ENCODE measurements at regions not wholly inside any gene's neighbourhood (a gene's known extent, or its start where the extent isn't known, plus 50 kb on each side); places are given as distances from the start of the nearest gene placed in this dataset.
"Not testable (repeated sequence)": the region's sequence is repeated elsewhere in the genome, so short reads cannot be mapped to it uniquely, and the experiment has no call there.

DNA sequence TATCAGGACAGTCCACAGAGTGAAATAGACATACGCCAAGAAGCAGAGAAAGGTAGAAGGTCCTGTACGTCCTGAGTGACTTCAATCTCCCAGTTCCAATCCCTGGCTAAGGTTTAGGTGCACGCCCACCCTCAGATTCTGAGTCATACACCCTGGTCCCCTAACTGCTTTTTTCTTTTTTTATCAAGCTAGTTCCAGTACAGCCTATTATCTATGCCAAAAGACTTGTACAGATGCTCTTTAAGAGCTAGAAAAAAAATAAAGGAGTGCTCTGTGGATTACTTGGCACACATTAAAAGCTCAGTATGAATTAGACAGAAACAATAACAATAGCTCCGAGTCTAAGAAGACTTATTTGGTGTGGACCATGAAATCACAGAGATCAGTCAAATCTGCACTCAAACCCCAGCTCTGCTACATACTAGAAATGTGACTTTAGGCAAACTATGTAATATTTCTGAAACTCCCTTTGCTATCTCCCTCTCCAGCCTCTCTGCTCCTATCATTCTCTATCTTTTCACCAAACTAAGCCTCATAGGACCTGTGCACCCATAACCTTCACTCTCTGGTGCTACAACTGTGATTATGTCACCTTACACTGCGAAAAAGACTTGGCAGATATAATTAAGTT is 168.8 kb upstream of the KCTD7 start:
- not testable (repeated sequence) for DNase-seq

GRCh38 chr7:66460921-66461361 is 167.7 kb upstream of the KCTD7 start:
- DNase-seq = no peak

GRCh38 chr7:66461397-66461796 is 167.3 kb upstream of the KCTD7 start:
- not testable (repeated sequence) for DNase-seq

GRCh38 chr7:66462831-66463230 is 165.8 kb upstream of the KCTD7 start:
- DNase-seq = not testable (repeated sequence)

- DNase-seq = no peak
These were observed 164.6 kb upstream of the KCTD7 start for GRCh38 chr7:66464059-66464458.

- no peak for DNase-seq
These were observed 162.5 kb upstream of the KCTD7 start for GRCh38 chr7:66466081-66466600.

DNA sequence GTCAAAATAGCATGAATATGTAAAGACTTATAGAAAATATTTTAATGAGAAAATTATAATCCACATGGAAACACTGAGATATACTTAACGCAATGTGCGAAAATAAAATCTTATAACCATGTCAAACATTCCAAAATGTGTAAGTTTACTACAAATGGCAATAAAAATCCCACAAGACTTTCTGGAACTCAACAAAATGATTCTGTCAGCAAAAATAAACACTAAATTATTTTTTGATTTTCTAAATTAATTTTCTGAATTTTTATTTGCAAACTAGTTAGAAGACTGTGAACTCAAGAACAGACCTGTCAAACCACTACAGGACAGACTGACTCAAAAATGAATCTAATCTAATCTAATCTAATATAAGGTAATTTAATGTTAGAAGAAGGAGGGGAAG is 160.8 kb upstream of the KCTD7 start:
- no peak for DNase-seq

GRCh38 chr7:66473064-66473463 is 155.6 kb upstream of the KCTD7 start:
- DNase-seq = not testable (repeated sequence)

- no peak for DNase-seq
These were observed 154.2 kb upstream of the KCTD7 start for GRCh38 chr7:66474441-66474840.

GRCh38 chr7:66476056-66476455 is 152.6 kb upstream of the KCTD7 start:
- DNase-seq = not testable (repeated sequence)

DNA sequence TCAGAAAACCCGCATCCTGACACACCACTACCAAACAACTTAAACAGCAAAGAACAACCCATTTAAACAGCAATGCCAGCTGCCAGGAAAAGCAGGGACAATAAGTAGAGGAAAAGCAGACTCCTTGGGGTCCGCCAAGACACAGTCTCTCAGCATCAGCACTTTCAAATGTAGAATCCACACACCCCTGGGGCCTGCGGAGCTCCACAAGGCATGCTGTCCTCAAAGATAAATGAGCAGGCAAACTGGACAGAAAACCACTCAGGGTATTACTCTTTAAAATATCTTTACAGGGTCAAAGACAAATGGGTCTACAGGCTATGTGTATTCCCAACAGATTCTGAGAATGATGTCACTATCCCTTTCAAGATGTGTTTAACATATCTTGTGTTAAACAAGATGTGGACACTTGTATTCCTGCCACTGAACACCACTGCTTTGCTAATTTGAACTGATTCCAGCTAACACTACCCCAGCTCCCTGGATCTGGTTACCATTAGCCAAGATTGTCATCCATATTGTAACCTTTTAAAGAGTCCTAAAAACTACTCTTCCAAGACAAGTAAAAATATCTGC is 150.8 kb upstream of the KCTD7 start:
- DNase-seq = not testable (repeated sequence)

- not testable (repeated sequence) for DNase-seq
These were observed 147.5 kb upstream of the KCTD7 start for GRCh38 chr7:66481229-66481628.

DNA sequence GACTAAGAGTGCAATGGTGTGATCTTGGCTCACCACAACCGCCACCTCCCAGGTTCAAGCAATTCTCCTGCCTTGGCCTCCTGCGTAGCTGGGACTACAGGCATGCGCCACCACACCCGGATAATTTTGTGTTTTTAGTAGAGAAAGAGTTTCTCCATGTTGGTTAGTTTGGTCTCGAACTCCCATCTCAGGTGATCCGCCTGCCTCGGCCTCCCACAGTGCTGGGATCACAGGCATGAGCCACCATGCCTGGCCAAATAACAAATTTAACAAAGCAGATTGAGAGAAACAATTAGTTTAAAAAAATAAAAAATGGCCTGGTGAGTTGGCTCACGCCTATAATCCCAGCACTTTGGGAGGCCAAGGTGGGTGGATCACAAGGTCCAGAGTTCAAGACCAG is 139.6 kb upstream of the KCTD7 start:
- DNase-seq = not testable (repeated sequence)

- not testable (repeated sequence) for DNase-seq
These were observed 138.9 kb upstream of the KCTD7 start for GRCh38 chr7:66489741-66490140.

DNA sequence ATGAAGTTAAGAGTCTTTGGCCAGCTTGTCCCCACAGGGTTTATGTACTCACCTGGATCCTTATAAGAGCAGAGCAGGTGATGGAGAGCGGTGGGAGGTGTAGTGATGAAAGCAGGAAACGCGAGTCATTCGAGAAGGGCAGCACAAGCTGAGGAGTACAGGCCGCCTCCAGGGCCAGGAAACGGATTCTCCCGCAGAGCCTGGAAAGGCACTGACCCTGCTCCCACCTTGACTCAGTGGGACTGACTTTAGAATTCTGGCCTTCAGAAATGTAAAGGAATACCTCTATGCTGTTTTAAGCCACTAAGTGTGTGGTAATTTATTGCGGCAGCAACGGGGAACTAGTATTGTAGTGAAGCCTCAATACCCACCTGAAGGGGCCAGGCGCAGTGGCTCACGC is 137.7 kb upstream of the KCTD7 start:
- DNase-seq = not testable (repeated sequence)

DNA sequence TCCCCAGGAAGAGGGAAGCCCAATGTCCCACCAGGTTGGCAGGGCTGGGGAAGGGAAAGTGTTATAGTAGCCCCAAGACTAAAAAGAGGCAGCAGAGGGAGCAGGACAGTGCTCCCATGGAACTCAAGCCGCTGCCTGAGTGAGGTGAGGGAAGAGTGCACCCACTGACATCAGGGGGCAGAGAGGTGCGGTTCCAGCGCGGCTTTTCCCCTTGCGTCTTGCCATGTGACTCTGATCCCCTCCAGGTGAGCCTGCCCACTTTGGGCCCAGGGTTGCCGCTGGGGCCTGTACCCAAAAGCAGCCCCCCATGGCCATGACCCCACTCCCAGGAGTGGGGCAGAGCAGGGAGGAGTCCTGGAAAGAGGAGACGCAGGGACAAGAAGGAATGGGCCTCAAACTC is 136.3 kb upstream of the KCTD7 start:
- not testable (repeated sequence) for DNase-seq

DNA sequence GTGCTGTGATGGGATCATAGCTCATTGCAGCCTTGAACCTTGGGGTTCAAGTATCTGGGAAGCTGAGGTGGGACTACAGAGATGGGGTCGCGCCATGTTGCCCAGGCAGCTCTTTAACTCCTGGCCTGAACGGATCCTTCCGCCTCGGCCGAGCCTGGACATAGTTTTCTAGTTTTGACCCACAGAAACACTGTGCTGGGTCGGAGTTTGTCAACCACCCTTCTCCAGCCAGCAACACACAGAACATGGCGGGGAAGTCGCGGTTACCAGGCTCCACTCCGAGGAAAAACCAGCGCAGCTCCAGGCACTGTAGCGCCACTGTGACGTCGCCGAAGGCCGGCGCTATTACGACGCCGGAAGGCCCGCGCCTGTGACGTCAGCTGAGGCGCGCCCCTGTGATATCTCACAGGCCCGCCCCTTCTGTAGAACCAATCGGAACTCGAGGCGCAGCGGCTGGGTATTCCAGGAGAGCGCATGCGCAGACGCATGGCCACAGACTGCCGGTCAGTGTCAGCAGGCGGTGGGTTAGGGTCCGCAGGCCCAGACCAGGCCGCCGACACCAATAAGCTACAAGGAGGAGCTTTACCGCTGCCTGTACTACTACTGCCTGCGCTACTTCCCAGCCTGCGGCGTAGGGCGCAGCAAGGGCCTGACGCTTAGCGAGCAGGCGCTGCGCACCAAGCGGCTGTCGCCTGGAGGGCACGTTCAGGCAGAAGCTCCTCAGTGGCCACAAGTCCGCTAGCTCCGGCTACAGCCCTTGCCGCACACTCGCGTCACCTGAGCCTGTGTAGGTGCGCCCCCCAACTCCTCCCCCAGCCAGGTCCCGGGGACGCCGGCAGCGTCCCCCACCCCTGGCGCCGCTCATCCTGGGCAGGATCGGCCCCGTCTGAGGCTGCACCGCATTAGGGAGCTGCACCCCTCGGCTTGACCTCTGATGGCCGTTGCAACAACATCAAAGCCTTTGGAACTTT is 135.2 kb upstream of the KCTD7 start:
- DNase-seq = peak; percentile 97

GRCh38 chr7:66497346-66497745 is 131.3 kb upstream of the KCTD7 start:
- no peak for DNase-seq

GRCh38 chr7:66500087-66500486 is 128.6 kb upstream of the KCTD7 start:
- DNase-seq = no peak

- no peak for DNase-seq
These were observed 126.2 kb upstream of the KCTD7 start for GRCh38 chr7:66502230-66503035.

DNA sequence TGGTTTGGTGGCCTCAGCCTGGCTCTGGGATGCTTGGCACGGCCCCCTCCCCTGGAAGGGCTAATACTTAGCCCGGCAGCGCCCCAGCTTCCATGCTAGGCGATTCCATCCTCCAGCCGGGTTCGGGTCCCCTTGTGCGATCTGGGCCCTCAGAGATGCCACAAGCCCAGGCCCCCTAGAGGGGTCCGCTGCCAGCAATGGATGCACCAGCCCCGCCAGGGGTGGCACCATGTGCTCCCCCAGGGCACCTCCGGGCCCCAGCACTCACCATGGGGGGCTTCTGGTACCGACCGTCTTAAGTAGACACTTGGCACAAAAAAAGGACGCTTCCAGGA is 125.7 kb upstream of the KCTD7 start:
- no peak for DNase-seq

DNA sequence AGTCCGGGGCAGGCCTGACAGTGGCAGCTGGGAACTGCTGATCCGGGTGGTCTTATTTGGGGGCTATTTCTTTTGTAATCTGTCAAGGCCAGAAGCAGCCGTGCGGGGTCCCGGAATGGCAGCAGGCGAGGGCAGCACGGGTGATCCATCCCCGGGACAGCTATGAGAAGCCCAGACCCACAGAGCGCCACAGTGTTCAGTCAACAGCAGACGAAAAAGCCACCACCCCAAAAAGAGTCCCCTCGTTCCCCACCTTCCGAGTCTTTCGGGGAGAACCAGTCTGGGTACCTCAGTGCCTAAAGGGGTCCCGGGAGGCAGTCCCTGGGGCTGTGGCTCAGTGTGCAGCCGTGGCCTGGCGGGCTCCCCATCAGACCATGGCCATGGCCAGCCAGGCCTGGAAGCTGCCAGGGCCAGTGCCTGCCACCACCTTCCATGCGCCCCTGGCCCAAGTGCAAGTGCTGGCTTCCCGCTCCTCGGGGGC is 125.1 kb upstream of the KCTD7 start:
- DNase-seq = no peak

DNA sequence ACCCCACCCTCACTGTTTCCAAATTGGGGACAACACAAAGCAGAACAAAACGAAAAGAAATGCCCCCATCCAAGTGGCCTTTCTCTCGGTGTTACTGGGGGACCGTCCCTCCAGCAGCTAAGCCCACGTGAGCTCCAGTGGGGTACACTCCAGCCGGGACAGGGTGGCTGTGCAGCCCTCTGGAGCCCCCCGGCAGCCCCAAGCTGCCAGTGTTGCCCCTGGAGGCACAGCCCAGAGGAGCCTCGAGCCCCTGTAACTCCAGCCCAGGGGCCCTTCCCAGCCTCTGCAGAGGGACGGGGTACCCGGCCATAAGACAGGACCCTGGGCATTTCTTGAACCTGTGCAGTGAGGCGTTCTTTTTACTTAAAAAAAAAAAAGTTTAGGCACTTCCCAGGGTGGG is 124.5 kb upstream of the KCTD7 start:
- no peak for DNase-seq
